ENCODE measurements at regions not wholly inside any gene's neighbourhood (a gene's known extent, or its start where the extent isn't known, plus 50 kb on each side); places are given as distances from the start of the nearest gene placed in this dataset.

DNA sequence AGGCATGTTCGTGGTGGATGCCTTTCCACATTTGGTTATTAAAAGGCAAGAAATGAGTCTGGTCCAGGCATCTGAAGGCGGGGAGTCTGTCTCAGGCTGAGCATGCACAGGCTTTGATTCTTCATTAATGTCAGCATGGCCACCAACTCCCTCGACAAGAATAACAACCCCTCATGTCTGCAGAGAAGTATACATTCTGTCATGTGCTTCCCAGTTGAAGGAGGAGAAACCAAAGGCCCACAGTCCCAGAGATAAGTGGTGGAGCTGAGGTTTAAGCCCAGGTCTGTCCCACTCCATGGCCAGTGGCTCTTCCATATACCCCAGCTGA lies 61.6 kb upstream of the LAPTM5 start:
- in situ Hi-C loops (cut with HindIII; ENCODE audit: low sequenced_read_pairs) = no loop called here

GRCh38 chr1:30818568-30819243 lies 61.1 kb upstream of the LAPTM5 start:
- in situ Hi-C loops (cut with HindIII; ENCODE audit: low sequenced_read_pairs) = no loop called here

- in situ Hi-C loops (cut with HindIII; ENCODE audit: low sequenced_read_pairs) = no loop called here
Observed at GRCh38 chr1:30817548-30817947, 60.0 kb upstream of the LAPTM5 start.

DNA sequence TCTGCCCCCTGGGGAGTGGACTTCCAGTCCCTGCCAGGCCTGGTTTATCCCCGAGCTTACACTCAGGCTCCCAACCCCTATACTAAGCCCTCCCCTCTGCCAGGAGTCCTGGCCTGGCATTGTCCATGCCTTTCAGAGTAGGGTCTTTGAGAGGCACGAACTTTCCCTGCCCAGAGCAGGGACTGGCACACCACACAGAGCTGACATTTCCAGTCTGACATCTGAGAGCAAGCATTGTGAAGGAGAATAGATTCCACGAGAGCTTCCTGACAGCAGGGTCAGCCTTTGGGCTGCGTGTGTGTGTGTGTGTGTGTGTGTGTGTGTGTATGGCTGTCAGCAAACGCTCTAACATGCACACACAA lies 59.5 kb upstream of the LAPTM5 start:
- in situ Hi-C loops (cut with HindIII; ENCODE audit: low sequenced_read_pairs) = no loop called here

DNA sequence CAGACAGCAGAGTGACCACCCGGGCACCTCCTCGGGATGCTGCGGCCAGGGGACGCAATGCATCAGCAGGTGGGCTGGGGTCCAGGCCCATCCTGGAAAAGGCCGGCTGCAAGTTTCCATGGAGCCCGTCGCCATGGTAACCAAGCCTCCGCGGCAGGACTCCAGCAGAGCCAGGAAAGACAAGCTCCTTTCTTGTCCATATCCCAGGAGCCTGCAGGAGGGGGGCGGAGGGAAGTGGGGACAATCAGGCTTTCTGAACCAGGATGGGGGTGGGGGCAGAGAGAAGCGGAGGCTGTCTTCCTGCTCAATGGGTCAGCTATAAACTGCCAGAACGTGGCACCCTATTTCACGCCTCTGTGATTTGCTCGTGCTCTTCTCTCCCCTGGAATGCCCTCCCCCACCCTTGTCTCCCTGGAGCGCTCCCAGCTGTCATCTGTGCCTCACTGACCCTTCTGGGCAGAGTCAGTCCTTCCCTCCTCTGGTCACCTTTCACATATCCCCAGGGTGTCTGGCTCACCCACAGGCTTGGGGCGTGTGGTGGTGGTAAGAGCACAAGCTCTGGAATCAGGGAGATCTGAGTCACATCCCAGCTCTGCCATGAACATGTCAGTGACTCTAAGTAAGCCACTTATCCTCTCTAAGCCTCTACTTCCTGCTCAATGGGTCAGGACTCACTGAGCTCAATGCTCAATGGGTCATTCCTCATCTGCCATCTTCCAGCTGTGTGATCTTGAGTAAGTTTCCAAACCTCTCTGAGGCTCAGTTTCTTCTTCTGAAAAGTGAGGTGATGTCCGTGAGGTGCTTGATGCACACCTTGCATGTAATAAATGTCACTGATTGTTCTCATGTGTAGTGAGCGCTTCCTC lies 58.9 kb upstream of the LAPTM5 start:
- in situ Hi-C loops (cut with HindIII; ENCODE audit: low sequenced_read_pairs) = no loop called here

- in situ Hi-C loops (cut with HindIII; ENCODE audit: low sequenced_read_pairs) = no loop called here
Observed at GRCh38 chr1:30815556-30815955, 58.0 kb upstream of the LAPTM5 start.

GRCh38 chr1:30814292-30814691 lies 56.7 kb upstream of the LAPTM5 start:
- in situ Hi-C loops (cut with HindIII; ENCODE audit: low sequenced_read_pairs) = loop anchor here (5.0 kb wide), 1 partner anchor 92 kb away; the partner anchor contains the start of gene MATN1

GRCh38 chr1:30812076-30812475 lies 54.5 kb upstream of the LAPTM5 start:
- in situ Hi-C loops (cut with HindIII; ENCODE audit: low sequenced_read_pairs) = loop anchor here (5.0 kb wide), 1 partner anchor 90 kb away; the partner anchor contains the start of gene MATN1

GRCh38 chr1:30811187-30811586 lies 53.6 kb upstream of the LAPTM5 start:
- in situ Hi-C loops (cut with HindIII; ENCODE audit: low sequenced_read_pairs) = loop anchor here (5.0 kb wide), 1 partner anchor 89 kb away; the partner anchor contains the start of gene MATN1

DNA sequence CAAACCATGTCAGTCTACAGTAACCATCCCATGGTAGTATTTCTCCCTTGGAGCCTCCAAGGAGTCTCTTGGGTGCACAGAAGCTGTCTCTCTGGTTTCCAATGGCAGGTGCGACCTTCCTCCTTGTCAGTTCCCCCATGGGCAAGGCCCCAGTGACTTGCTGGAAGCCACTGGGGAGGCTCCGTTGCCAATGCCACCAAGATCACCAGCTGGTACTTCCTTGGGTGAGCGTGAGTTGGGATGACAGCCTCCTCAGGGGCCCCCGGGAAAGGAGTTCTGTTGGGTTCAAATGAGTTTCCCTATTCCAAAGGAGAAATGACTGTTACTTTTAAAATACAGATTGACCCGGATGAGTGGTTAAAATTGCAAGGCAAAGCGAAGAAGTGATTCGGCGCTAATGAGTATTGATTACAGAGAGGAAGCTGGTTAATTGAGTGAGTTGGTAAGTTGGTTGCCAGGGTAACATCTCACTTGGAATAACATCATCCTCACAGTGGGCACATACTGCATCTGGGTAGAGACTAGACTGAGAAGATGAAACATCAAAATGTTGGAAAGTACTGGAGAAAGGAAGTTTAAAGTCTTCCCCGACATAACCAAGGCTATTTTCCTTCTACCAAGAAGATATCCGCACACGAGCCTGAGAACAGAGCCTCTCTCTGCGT lies 53.0 kb upstream of the LAPTM5 start:
- in situ Hi-C loops (cut with HindIII; ENCODE audit: low sequenced_read_pairs) = loop anchor here (5.0 kb wide), 1 partner anchor 88 kb away; the partner anchor contains the start of gene MATN1

GRCh38 chr1:30809514-30810263 lies 52.1 kb upstream of the LAPTM5 start:
- in situ Hi-C loops (cut with HindIII; ENCODE audit: low sequenced_read_pairs) = loop anchor here (5.0 kb wide), 1 partner anchor 87 kb away; the partner anchor contains the start of gene MATN1

GRCh38 chr1:30808067-30808662 lies 50.6 kb upstream of the LAPTM5 start:
- in situ Hi-C loops (cut with HindIII; ENCODE audit: low sequenced_read_pairs) = no loop called here

DNA sequence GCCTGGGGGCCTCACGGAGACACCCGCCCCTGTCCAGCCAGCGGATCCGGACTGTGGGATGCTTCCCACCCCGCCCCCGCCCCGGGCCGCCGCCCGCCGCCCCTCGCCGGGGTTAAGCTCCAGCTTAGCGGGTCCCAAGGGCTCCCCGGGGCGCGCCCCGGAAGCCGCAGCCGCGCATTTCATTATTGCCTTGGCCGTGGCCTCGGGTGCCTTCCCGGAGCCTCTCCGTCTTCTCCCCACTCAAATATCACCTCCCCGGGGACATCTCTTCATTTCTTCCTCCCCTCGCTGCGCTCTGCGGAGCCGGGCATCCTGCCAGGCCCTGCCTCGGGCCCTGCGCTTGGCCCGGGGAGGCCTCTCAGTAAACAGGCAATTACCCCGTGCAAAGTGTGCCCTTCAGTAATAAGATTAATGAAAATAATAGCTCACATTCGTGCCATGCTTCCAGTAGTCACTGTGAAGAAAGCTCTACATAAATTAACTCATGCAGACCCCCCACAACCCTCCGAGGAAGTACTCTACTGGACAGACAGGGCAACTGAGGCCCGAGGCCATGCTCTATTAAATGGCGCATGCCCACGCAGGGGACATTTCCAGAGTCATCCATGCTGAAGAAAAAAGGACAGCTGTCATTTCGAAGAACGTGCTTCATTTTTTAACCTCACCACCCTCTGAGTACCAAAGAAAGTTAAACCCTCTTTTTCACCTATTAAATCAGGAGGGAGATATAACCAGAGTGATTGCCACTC lies 49.9 kb upstream of the LAPTM5 start:
- in situ Hi-C loops (cut with HindIII; ENCODE audit: low sequenced_read_pairs) = no loop called here

Data from endothelial cell of hepatic sinusoid (primary cell).